Esophagus muscularis mucosa (tissue), 4 donors: ENCODE measurements at regions not wholly inside any gene's neighbourhood (a gene's known extent, or its start where the extent isn't known, plus 50 kb on each side); places are given as distances from the start of the nearest gene placed in this dataset.

Source experiments
- EP300 ChIP-seq: sonication (generic); formaldehyde crosslinking; IDR thresholded peaks from one replicate; pipeline ENCODE4 v1.6.1; 2017; ENCODE audit warnings: antibody characterized with exemption
- POLR2A ChIP-seq: fragments of 450-650 bp; IDR thresholded peaks from one replicate; pipeline ENCODE4 v1.6.1; 2017; ENCODE audit warnings: antibody characterized with exemption, moderate library complexity, mild to moderate bottlenecking, low read depth
- POLR2AphosphoS5 ChIP-seq, 2 donors: sonication (generic); formaldehyde crosslinking; IDR thresholded peaks; one replicate each; pipeline ENCODE4 v1.6.1; 2017; ENCODE audit warnings: antibody characterized with exemption in 2 of 2
- TF ChIP-seq, protein P1 (sequence below), 3 experiments: fragments of 200-600 bp in 2 of 3; fragments of 450-650 bp in 1 of 3; sonication (generic) in 2 of 3; IDR thresholded peaks; one replicate each; pipeline ENCODE4 v1.5.1; 2017 to 2019; ENCODE audit warnings: antibody characterized with exemption in 3 of 3, mild to moderate bottlenecking in 2 of 3, moderate library complexity in 1 of 3

DNA sequence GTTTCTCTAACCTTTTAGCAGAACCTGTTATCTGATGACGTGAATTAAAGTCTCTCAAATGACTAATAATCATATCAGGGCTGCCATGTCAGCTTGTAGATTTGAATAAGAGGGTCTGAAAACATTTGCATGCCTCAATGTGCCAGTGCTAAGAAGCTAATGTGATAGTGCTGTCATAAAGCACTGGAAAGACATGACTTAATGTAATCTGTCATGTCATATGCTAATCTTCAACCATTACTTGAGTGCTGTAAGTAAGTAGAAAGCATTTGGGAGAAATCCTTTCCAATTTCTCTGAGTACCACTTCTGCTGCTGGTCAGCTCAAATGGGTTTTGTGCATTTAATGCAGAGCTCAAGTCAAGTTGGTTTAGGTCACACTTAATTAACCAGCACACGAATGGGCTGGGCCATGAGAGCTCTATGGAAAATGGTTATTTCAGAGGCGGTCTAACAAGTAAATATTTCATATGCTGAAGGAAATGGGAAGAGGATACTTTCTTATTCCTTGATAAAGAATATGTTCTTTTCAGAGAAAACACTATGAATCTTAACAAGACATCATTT, 609.2 kb downstream of the LMO4 start:
- no peak for TF ChIP-seq POLR2A
- TF ChIP-seq, protein P1, sequence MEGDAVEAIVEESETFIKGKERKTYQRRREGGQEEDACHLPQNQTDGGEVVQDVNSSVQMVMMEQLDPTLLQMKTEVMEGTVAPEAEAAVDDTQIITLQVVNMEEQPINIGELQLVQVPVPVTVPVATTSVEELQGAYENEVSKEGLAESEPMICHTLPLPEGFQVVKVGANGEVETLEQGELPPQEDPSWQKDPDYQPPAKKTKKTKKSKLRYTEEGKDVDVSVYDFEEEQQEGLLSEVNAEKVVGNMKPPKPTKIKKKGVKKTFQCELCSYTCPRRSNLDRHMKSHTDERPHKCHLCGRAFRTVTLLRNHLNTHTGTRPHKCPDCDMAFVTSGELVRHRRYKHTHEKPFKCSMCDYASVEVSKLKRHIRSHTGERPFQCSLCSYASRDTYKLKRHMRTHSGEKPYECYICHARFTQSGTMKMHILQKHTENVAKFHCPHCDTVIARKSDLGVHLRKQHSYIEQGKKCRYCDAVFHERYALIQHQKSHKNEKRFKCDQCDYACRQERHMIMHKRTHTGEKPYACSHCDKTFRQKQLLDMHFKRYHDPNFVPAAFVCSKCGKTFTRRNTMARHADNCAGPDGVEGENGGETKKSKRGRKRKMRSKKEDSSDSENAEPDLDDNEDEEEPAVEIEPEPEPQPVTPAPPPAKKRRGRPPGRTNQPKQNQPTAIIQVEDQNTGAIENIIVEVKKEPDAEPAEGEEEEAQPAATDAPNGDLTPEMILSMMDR (IDR thresholded peaks at IDR 0.05): no peak
- no peak for TF ChIP-seq POLR2AphosphoS5 (IDR thresholded peaks at IDR 0.05)
- TF ChIP-seq EP300: no peak
